ENCODE measurements at regions not wholly inside any gene's neighbourhood (a gene's known extent, or its start where the extent isn't known, plus 50 kb on each side); places are given as distances from the start of the nearest gene placed in this dataset.

GRCh38 chr13:22108283-22108942 lies 437.5 kb downstream of the FGF9 start:
- TF ChIP-seq, protein P1, sequence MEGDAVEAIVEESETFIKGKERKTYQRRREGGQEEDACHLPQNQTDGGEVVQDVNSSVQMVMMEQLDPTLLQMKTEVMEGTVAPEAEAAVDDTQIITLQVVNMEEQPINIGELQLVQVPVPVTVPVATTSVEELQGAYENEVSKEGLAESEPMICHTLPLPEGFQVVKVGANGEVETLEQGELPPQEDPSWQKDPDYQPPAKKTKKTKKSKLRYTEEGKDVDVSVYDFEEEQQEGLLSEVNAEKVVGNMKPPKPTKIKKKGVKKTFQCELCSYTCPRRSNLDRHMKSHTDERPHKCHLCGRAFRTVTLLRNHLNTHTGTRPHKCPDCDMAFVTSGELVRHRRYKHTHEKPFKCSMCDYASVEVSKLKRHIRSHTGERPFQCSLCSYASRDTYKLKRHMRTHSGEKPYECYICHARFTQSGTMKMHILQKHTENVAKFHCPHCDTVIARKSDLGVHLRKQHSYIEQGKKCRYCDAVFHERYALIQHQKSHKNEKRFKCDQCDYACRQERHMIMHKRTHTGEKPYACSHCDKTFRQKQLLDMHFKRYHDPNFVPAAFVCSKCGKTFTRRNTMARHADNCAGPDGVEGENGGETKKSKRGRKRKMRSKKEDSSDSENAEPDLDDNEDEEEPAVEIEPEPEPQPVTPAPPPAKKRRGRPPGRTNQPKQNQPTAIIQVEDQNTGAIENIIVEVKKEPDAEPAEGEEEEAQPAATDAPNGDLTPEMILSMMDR (IDR thresholded peaks at IDR 0.05) = no peak
- TF ChIP-seq ZFX (IDR thresholded peaks at IDR 0.05; ENCODE audit: borderline replicate concordance) = no peak

Measured in 22Rv1 (cell line).